ENCODE measurements at regions not wholly inside any gene's neighbourhood (a gene's known extent, or its start where the extent isn't known, plus 50 kb on each side); places are given as distances from the start of the nearest gene placed in this dataset.

- H3K4me3 Mint-ChIP-seq, result no peak overlapping the region
- no peak overlapping the region for H3K27ac Mint-ChIP-seq
- H3K27me3 Mint-ChIP-seq, result no peaks in the 10 kb centered on the region
- no peaks in the 10 kb centered on the region for H3K9me3 Mint-ChIP-seq
- POLR2A ChIA-PET, result no interaction called here
- intact Hi-C loops (cut with micrococcal nuclease), result no loop called here
- DNase-seq (no peak), ATAC-seq (no peak)
- H3K4me1 Mint-ChIP-seq (ENCODE audit: low read depth), result no peaks in the 10 kb centered on the region
- TF ChIP-seq CTCF (IDR thresholded peaks at IDR 0.05), result no peak
- H3K36me3 Mint-ChIP-seq (ENCODE audit: low read depth), result no peaks in the 10 kb centered on the region
- CTCF ChIA-PET, result no interaction called here
Observed at GRCh38 chr15:27674826-27675225, 424.3 kb downstream of the OCA2 start.

- no peak for ATAC-seq
- intact Hi-C loops (cut with micrococcal nuclease), result no loop called here
- no peak overlapping the region for H3K4me3 Mint-ChIP-seq
- H3K36me3 Mint-ChIP-seq (ENCODE audit: low read depth), result no peaks in the 10 kb centered on the region
- no peak overlapping the region for H3K27ac Mint-ChIP-seq
- ChIA-PET CTCF (no interaction called here), POLR2A (no interaction called here)
- H3K9me3 Mint-ChIP-seq, result no peaks in the 10 kb centered on the region
- H3K4me1 Mint-ChIP-seq (ENCODE audit: low read depth), result no peaks in the 10 kb centered on the region
- no peak for DNase-seq
- no peak for TF ChIP-seq CTCF (IDR thresholded peaks at IDR 0.05)
- no peaks in the 10 kb centered on the region for H3K27me3 Mint-ChIP-seq
Observed at GRCh38 chr15:27673766-27674445, 425.2 kb downstream of the OCA2 start.

GRCh38 chr15:27672537-27672936 is 426.6 kb downstream of the OCA2 start:
- Mint-ChIP-seq H3K4me3 (no peak overlapping the region), H3K4me1 (ENCODE audit: low read depth) (no peaks in the 10 kb centered on the region), H3K27me3 (no peaks in the 10 kb centered on the region), H3K36me3 (ENCODE audit: low read depth) (no peaks in the 10 kb centered on the region), H3K9me3 (no peaks in the 10 kb centered on the region), H3K27ac (no peak overlapping the region)
- ATAC-seq (no peak), DNase-seq (no peak)
- intact Hi-C loops (cut with micrococcal nuclease), result no loop called here
- ChIA-PET POLR2A (no interaction called here), CTCF (no interaction called here)
- no peak for TF ChIP-seq CTCF (IDR thresholded peaks at IDR 0.05)

- ChIA-PET POLR2A (no interaction called here), CTCF (no interaction called here)
- H3K27ac Mint-ChIP-seq, result no peak overlapping the region
- H3K4me1 Mint-ChIP-seq (ENCODE audit: low read depth), result no peaks in the 10 kb centered on the region
- no peaks in the 10 kb centered on the region for H3K9me3 Mint-ChIP-seq
- H3K36me3 Mint-ChIP-seq (ENCODE audit: low read depth), result no peaks in the 10 kb centered on the region
- no peak overlapping the region for H3K4me3 Mint-ChIP-seq
- intact Hi-C loops (cut with micrococcal nuclease), result no loop called here
- DNase-seq (no peak), ATAC-seq (no peak)
- no peak for TF ChIP-seq CTCF (IDR thresholded peaks at IDR 0.05)
- H3K27me3 Mint-ChIP-seq, result no peaks in the 10 kb centered on the region
Observed at GRCh38 chr15:27671819-27672437, 427.2 kb downstream of the OCA2 start.

GRCh38 chr15:27670486-27671209 is 428.5 kb downstream of the OCA2 start:
- ChIA-PET POLR2A (interaction anchor here (0.8 kb wide), 1 partner anchor 53 kb away, joined by 3 read pairs; no protein-coding TSS in a partner anchor), CTCF (no interaction called here)
- intact Hi-C loops (cut with micrococcal nuclease), result no loop called here
- no peak for TF ChIP-seq CTCF (IDR thresholded peaks at IDR 0.05)
- DNase-seq (no peak), ATAC-seq (no peak)
- no peaks in the 10 kb centered on the region for H3K4me1 Mint-ChIP-seq (ENCODE audit: low read depth)
- H3K27ac Mint-ChIP-seq, result no peak overlapping the region
- H3K27me3 Mint-ChIP-seq, result no peaks in the 10 kb centered on the region
- H3K4me3 Mint-ChIP-seq, result no peak overlapping the region
- no peaks in the 10 kb centered on the region for H3K36me3 Mint-ChIP-seq (ENCODE audit: low read depth)
- H3K9me3 Mint-ChIP-seq, result no peaks in the 10 kb centered on the region
